Caco-2 (cell line): ENCODE measurements at regions not wholly inside any gene's neighbourhood (a gene's known extent, or its start where the extent isn't known, plus 50 kb on each side); places are given as distances from the start of the nearest gene placed in this dataset.

Experiments
- BruUV-seq: library from RNA; stranded (reverse); fragments of 400-500 nt; replicated peaks from 2 replicates; lab custom pipeline; 2021; lab: Mats Ljungman, UMichigan
- CTCF ChIA-PET: fragments of 300-600 bp; sonication (Branson Sonifier 250); formaldehyde crosslinking; loops from one replicate; lab custom pipeline; 2022; ENCODE audit warnings: antibody characterized with exemption; lab: Charles Lee
- POLR2A ChIA-PET: fragments of 300-600 bp; sonication (Branson Sonifier 250); formaldehyde crosslinking; loops from one replicate; lab custom pipeline; 2022; ENCODE audit warnings: antibody characterized with exemption; lab: Charles Lee
- DNase-seq, 2 experiments: peaks; one replicate each; pipeline versions ENCODE4 v3.0.0 to v3.0.0-alpha.2; 2020 to 2022
- H3K27me3 ChIP-seq: replicated peaks from 2 replicates; pipeline ENCODE4 v1.6.0; 2011; ENCODE audit warnings: low read length; ENCODE audit not compliant: control insufficient read depth, insufficient read depth
- H3K36me3 ChIP-seq: 2 replicates; pipeline ENCODE4 v1.5.1; 2011; ENCODE audit warnings: low read length; ENCODE audit not compliant: control insufficient read depth, insufficient read depth
- H3K4me1 ChIP-seq: fragments of 250-450 bp; sonication (Bioruptor Pico); 2 replicates; pipeline ENCODE4 v1.5.1; 2020; ENCODE audit warnings: mild to moderate bottlenecking
- H3K4me3 ChIP-seq: 2 replicates; pipeline ENCODE4 v1.5.1; 2011; ENCODE audit warnings: low read depth, mild to moderate bottlenecking, control low read depth, low read length
- H3K9me3 ChIP-seq: fragments of 250-450 bp; sonication (Bioruptor Pico); 2 replicates; pipeline ENCODE4 v1.5.1; 2020; ENCODE audit warnings: mild to moderate bottlenecking, moderate library complexity
- H3K27ac Mint-ChIP-seq: one replicate; pipeline ENCODE4 v1.8.0; 2022; ENCODE audit warnings: mixed read lengths; ENCODE audit not compliant: unreplicated experiment
- H3K27me3 Mint-ChIP-seq: one replicate; pipeline ENCODE4 v1.8.0; 2022; ENCODE audit warnings: mixed read lengths; ENCODE audit not compliant: insufficient read depth, unreplicated experiment
- H3K36me3 Mint-ChIP-seq: one replicate; pipeline ENCODE4 v1.8.0; 2022; ENCODE audit warnings: mild to moderate bottlenecking, mixed read lengths; ENCODE audit not compliant: insufficient read depth, unreplicated experiment
- H3K4me1 Mint-ChIP-seq: one replicate; pipeline ENCODE4 v1.8.0; 2022; ENCODE audit warnings: low read depth, mixed read lengths; ENCODE audit not compliant: unreplicated experiment
- H3K4me3 Mint-ChIP-seq: one replicate; pipeline ENCODE4 v1.8.0; 2022; ENCODE audit warnings: mild to moderate bottlenecking, moderate library complexity, mixed read lengths; ENCODE audit not compliant: unreplicated experiment
- H3K9me3 Mint-ChIP-seq: one replicate; pipeline ENCODE4 v1.8.0; 2022; ENCODE audit warnings: mixed read lengths; ENCODE audit not compliant: unreplicated experiment
- intact Hi-C: fragments of 100-400 bp; cut with micrococcal nuclease; formaldehyde crosslinking; loops from one replicate; pipeline ENCODE4 v1.10.0; 2022; ENCODE audit not compliant: unreplicated experiment
- TF ChIP-seq, protein P1 (sequence below), 2 experiments: fragments of 200-600 bp in 1 of 2; IDR thresholded peaks; 1 replicate in 1 of 2; 2 replicates in 1 of 2; pipeline versions ENCODE4 v1.5.1 to v1.8.0; 2011 to 2022; ENCODE audit warnings: antibody characterized with exemption in 1 of 2, control low read depth in 1 of 2, inconsistent platforms in 1 of 2, low read depth in 1 of 2, low read length in 1 of 2, mild to moderate bottlenecking in 1 of 2, moderate library complexity in 1 of 2; ENCODE audit not compliant: insufficient read depth in 1 of 2, severe bottlenecking in 1 of 2, unreplicated experiment in 1 of 2

DNA sequence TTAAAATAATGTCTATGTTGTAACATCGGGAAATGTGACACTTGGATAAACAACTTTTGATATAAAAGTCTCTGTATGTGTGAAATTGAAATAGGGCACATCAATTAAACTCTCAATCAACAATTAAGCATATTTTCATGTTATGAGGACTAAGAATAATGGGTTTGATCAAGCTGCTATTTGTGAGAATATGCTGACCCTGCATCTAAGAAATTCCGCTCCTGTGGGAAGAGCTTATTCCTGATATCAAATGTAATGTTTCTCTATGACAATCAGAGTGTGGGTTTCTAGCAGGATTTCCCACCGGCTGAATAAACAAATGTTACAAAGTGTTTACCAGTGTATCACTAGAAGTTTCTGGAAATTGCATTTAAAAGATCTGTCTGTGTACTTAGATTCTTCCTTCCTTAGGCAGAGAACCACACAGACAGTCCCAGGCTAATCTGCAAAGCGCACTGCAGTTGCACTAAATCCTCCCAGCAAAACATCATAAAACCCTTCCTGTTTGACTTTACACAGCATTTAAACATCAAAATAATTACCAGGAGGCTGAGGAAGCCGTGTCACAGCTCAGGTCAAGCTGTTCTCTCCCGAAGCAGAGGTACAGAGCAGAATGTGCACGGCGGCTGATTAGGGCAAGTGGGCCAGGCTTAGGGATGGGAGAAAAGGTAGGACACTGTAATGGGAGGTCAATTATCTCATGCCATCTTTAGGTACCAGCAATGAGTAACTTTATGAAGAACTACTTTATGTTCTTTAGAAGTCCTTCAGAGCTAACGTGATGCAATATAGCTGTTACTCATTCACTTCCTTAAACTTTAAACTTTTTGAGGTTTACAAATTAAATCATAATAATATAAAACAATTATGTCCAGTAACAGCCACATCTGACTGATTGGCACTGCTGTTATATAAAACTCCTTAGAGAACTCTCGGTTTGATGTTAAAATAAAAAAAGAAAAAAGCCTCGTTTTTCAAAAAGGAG is 109.1 kb upstream of the CTTNBP2 start:
- ChIA-PET POLR2A (no interaction called here), CTCF (no interaction called here)
- Histone ChIP-seq H3K4me1 (no peaks in the 10 kb centered on the region), H3K27me3 (no peaks in the 10 kb centered on the region), H3K4me3 (no peak overlapping the region), H3K9me3 (no peaks in the 10 kb centered on the region), H3K36me3 (no peaks in the 10 kb centered on the region)
- Mint-ChIP-seq H3K4me3 (no peak overlapping the region), H3K36me3 (no peaks in the 10 kb centered on the region), H3K4me1 (no peaks in the 10 kb centered on the region), H3K27me3 (peaks cover 4% of the 10 kb centered on the region), H3K9me3 (no peaks in the 10 kb centered on the region), H3K27ac (no peak overlapping the region)
- BruUV-seq: no TSS peak
- TF ChIP-seq, protein P1, sequence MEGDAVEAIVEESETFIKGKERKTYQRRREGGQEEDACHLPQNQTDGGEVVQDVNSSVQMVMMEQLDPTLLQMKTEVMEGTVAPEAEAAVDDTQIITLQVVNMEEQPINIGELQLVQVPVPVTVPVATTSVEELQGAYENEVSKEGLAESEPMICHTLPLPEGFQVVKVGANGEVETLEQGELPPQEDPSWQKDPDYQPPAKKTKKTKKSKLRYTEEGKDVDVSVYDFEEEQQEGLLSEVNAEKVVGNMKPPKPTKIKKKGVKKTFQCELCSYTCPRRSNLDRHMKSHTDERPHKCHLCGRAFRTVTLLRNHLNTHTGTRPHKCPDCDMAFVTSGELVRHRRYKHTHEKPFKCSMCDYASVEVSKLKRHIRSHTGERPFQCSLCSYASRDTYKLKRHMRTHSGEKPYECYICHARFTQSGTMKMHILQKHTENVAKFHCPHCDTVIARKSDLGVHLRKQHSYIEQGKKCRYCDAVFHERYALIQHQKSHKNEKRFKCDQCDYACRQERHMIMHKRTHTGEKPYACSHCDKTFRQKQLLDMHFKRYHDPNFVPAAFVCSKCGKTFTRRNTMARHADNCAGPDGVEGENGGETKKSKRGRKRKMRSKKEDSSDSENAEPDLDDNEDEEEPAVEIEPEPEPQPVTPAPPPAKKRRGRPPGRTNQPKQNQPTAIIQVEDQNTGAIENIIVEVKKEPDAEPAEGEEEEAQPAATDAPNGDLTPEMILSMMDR (IDR thresholded peaks at IDR 0.05; ENCODE audit: insufficient read depth in 1 of 2, low read depth in 1 of 2, low read length in 1 of 2, severe bottlenecking in 1 of 2, unreplicated experiment in 1 of 2): no peak
- no peak for DNase-seq
- intact Hi-C loops: no loop called here

DNA sequence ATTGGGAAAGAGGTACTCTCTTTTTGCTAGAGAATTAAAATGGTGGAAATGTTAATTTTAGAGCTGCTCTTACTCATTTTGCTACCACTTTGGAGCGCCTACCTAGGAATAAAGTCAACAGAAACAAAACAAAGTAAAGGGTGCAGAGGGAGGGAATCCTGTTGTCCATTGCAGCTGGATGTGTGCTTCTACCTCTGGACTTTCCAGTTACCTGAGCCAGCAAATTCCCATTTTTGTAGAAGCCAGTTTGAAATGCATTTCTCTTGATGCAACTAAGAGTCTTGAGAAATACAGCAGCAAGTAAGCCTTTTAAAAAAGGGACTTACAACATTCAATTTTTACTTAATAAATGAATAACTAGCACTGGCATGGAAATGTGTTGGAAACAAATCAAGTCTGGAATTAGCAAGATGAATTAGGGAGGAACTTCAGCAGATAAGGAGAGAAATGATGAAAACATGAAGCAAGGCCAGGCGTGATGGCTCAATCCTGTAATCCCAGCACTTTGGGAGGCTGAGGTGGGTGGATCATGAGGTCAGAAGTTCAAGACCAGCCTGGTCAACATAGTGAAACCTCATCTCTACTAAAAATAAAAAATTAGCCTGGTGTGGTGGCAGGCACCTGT is 113.5 kb upstream of the CTTNBP2 start:
- Histone ChIP-seq H3K4me3 (no peak overlapping the region), H3K36me3 (no peaks in the 10 kb centered on the region), H3K27me3 (no peaks in the 10 kb centered on the region), H3K4me1 (no peaks in the 10 kb centered on the region), H3K9me3 (no peaks in the 10 kb centered on the region)
- no TSS peak for BruUV-seq
- Mint-ChIP-seq H3K27ac (no peak overlapping the region), H3K27me3 (peaks cover 3% of the 10 kb centered on the region), H3K9me3 (no peaks in the 10 kb centered on the region), H3K4me1 (no peaks in the 10 kb centered on the region), H3K36me3 (no peaks in the 10 kb centered on the region), H3K4me3 (no peak overlapping the region)
- DNase-seq: no peak
- TF ChIP-seq, protein P1 (IDR thresholded peaks at IDR 0.05; ENCODE audit: insufficient read depth in 1 of 2, low read depth in 1 of 2, low read length in 1 of 2, severe bottlenecking in 1 of 2, unreplicated experiment in 1 of 2): no peak
- CTCF ChIA-PET: no interaction called here
- POLR2A ChIA-PET: no interaction called here
- intact Hi-C loops: no loop called here

DNA sequence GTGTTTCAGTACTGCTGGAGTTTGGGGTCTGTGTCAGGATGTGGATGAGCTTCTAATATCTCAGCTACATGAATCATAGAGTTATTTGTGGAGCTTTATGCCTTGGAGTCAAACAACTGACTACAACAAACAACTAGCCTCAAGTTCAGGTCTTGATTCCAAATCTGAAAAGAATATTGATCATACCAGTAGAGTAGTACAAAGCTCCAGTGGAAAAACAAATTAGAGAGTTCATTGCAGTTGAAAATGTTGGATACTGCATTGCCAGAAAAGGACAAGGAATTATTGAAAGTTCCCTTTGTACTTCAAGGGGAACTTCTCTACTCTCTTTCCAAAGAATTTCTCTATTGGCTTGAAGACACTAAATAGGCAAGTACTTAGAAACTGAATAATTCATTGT is 117.6 kb upstream of the CTTNBP2 start:
- Mint-ChIP-seq H3K36me3 (no peaks in the 10 kb centered on the region), H3K4me3 (no peak overlapping the region), H3K27me3 (peaks cover 3% of the 10 kb centered on the region), H3K4me1 (no peaks in the 10 kb centered on the region), H3K9me3 (no peaks in the 10 kb centered on the region), H3K27ac (no peak overlapping the region)
- Histone ChIP-seq H3K36me3 (no peaks in the 10 kb centered on the region), H3K4me1 (no peaks in the 10 kb centered on the region), H3K4me3 (no peak overlapping the region), H3K27me3 (no peaks in the 10 kb centered on the region), H3K9me3 (no peaks in the 10 kb centered on the region)
- CTCF ChIA-PET: no interaction called here
- POLR2A ChIA-PET: no interaction called here
- BruUV-seq: no TSS peak
- TF ChIP-seq, protein P1 (IDR thresholded peaks at IDR 0.05; ENCODE audit: insufficient read depth in 1 of 2, low read depth in 1 of 2, low read length in 1 of 2, severe bottlenecking in 1 of 2, unreplicated experiment in 1 of 2): no peak
- intact Hi-C loops: no loop called here
- DNase-seq: no peak
